GM23338 (cell line): ENCODE measurements at regions not wholly inside any gene's neighbourhood (a gene's known extent, or its start where the extent isn't known, plus 50 kb on each side); places are given as distances from the start of the nearest gene placed in this dataset.

Source experiments
- ATAC-seq: fragments of 200-7000 bp; cut with Tn5 transposase; 3 replicates; pipeline ENCODE4 v1.9.1; 2020
- DNase-seq: peaks from one replicate; pipeline ENCODE4 v3.0.0-alpha.2; 2015; ENCODE audit warnings: low spot score
- H2AFZ ChIP-seq: fragments of 200-600 bp; sonication (generic); 2 replicates; pipeline ENCODE4 v1.8.0; 2016; ENCODE audit warnings: antibody characterized with exemption, mild to moderate bottlenecking, moderate library complexity
- H3F3A ChIP-seq: fragments of 200-600 bp; sonication (generic); replicated peaks from 2 replicates; pipeline ENCODE4 v1.8.0; 2017; ENCODE audit warnings: antibody characterized with exemption, mixed run types, low read depth
- H3K27ac ChIP-seq: fragments of 200-600 bp; sonication (generic); 2 replicates; pipeline ENCODE4 v1.6.1; 2016; ENCODE audit warnings: low read depth
- H3K27me3 ChIP-seq: fragments of 200-600 bp; sonication (generic); 2 replicates; pipeline ENCODE4 v1.8.0; 2016; ENCODE audit warnings: mild to moderate bottlenecking, mixed run types, moderate library complexity; ENCODE audit not compliant: insufficient read depth
- H3K36me3 ChIP-seq: fragments of 200-600 bp; sonication (generic); 2 replicates; pipeline ENCODE4 v1.8.0; 2016; ENCODE audit warnings: mild to moderate bottlenecking; ENCODE audit not compliant: insufficient read depth
- H3K4me1 ChIP-seq: fragments of 200-600 bp; sonication (generic); 2 replicates; pipeline ENCODE4 v1.8.0; 2016; ENCODE audit warnings: mild to moderate bottlenecking, moderate library complexity; ENCODE audit not compliant: insufficient read depth
- H3K4me2 ChIP-seq: fragments of 200-600 bp; sonication (generic); 2 replicates; pipeline ENCODE4 v1.7.1; 2017; ENCODE audit warnings: mixed run types
- H3K4me3 ChIP-seq: fragments of 200-600 bp; sonication (generic); 2 replicates; pipeline ENCODE4 v1.6.1; 2016; ENCODE audit warnings: mixed run types
- H3K79me2 ChIP-seq: fragments of 200-600 bp; sonication (generic); replicated peaks from 2 replicates; pipeline ENCODE4 v1.8.0; 2017; ENCODE audit warnings: mild to moderate bottlenecking; ENCODE audit not compliant: insufficient read depth
- H3K9me2 ChIP-seq: fragments of 200-600 bp; sonication (generic); 2 replicates; pipeline ENCODE4 v1.8.0; 2017; ENCODE audit not compliant: insufficient read depth
- H4K20me1 ChIP-seq: fragments of 200-600 bp; sonication (generic); replicated peaks from 2 replicates; pipeline ENCODE4 v1.8.0; 2017; ENCODE audit warnings: mild to moderate bottlenecking; ENCODE audit not compliant: insufficient read depth
- H3K27ac Mint-ChIP-seq: 2 replicates; pipeline ENCODE4 v1.8.0; 2020; ENCODE audit warnings: inconsistent platforms, mild to moderate bottlenecking, moderate library complexity, mixed read lengths
- H3K27me3 Mint-ChIP-seq: 3 replicates; pipeline ENCODE4 v1.8.0; 2022; ENCODE audit warnings: low read depth, mild to moderate bottlenecking, moderate library complexity, mixed read lengths, inconsistent platforms; ENCODE audit not compliant: insufficient read depth, poor library complexity
- H3K36me3 Mint-ChIP-seq: 3 replicates; pipeline ENCODE4 v1.8.0; 2021; ENCODE audit warnings: low read depth, mild to moderate bottlenecking, inconsistent platforms, moderate library complexity, mixed read lengths
- H3K4me1 Mint-ChIP-seq: 3 replicates; pipeline ENCODE4 v1.8.0; 2020; ENCODE audit warnings: mild to moderate bottlenecking, inconsistent platforms, mixed read lengths
- H3K4me3 Mint-ChIP-seq: 3 replicates; pipeline ENCODE4 v1.8.0; 2021; ENCODE audit warnings: moderate library complexity, mild to moderate bottlenecking, inconsistent platforms, mixed read lengths
- H3K9me3 Mint-ChIP-seq: 3 replicates; pipeline ENCODE4 v1.8.0; 2020; ENCODE audit warnings: moderate library complexity, mild to moderate bottlenecking, inconsistent platforms, mixed read lengths
- CREB1 ChIP-seq: fragments of 250-450 bp; sonication (Bioruptor Pico); IDR thresholded peaks from 2 replicates; pipeline ENCODE4 v1.5.0; 2020; ENCODE audit warnings: low read depth, mild to moderate bottlenecking, moderate library complexity
- ETS1 ChIP-seq: IDR thresholded peaks from 2 replicates; pipeline ENCODE4 v1.6.1; 2016; ENCODE audit warnings: antibody characterized with exemption
- EZH2 ChIP-seq: fragments of 200-600 bp; sonication (generic); IDR thresholded peaks from one replicate; pipeline ENCODE4 v1.8.0; 2017; ENCODE audit warnings: antibody characterized with exemption, mild to moderate bottlenecking, low read depth; ENCODE audit not compliant: unreplicated experiment
- EZH2phosphoT487 ChIP-seq: fragments of 200-600 bp; sonication (generic); IDR thresholded peaks from one replicate; pipeline ENCODE4 v1.8.1; 2018; ENCODE audit warnings: antibody characterized with exemption; ENCODE audit not compliant: unreplicated experiment
- JUNB ChIP-seq: IDR thresholded peaks from one replicate; pipeline ENCODE4 v1.6.1; 2016; ENCODE audit warnings: antibody characterized with exemption; ENCODE audit not compliant: unreplicated experiment
- NANOG ChIP-seq: IDR thresholded peaks from 2 replicates; pipeline ENCODE4 v1.6.1; 2016; ENCODE audit warnings: antibody characterized with exemption, borderline replicate concordance
- POLR2AphosphoS5 ChIP-seq: IDR thresholded peaks from 2 replicates; pipeline ENCODE4 v1.6.1; 2016; ENCODE audit warnings: antibody characterized with exemption, low read depth
- REST ChIP-seq: IDR thresholded peaks from one replicate; pipeline ENCODE4 v1.6.1; 2018; ENCODE audit warnings: antibody characterized with exemption; ENCODE audit not compliant: unreplicated experiment
- STAT1 ChIP-seq: IDR thresholded peaks from one replicate; pipeline ENCODE4 v1.6.1; 2016; ENCODE audit warnings: antibody characterized with exemption; ENCODE audit not compliant: unreplicated experiment
- ZNF114 ChIP-seq: fragments of 250-450 bp; sonication (Bioruptor Pico); IDR thresholded peaks from 2 replicates; pipeline ENCODE4 v1.5.0; 2020; ENCODE audit warnings: mild to moderate bottlenecking, moderate library complexity
- ZNF331 ChIP-seq: fragments of 250-450 bp; sonication (Bioruptor Pico); IDR thresholded peaks from 2 replicates; pipeline ENCODE4 v1.5.0; 2020; ENCODE audit warnings: low read depth, mild to moderate bottlenecking, moderate library complexity
- ZNF462 ChIP-seq: fragments of 250-450 bp; sonication (Bioruptor Pico); IDR thresholded peaks from 2 replicates; pipeline ENCODE4 v1.5.0; 2020; ENCODE audit warnings: mild to moderate bottlenecking, moderate library complexity
- TF ChIP-seq, protein P1 (sequence below), 2 experiments: fragments of 200-600 bp in 1 of 2; sonication (generic) in 1 of 2; conservative IDR thresholded peaks; 2 replicates each; pipeline versions ENCODE4 v1.5.1 to v1.6.1; 2016 to 2017; ENCODE audit warnings: antibody characterized with exemption in 2 of 2, low read depth in 2 of 2, mild to moderate bottlenecking in 2 of 2, moderate library complexity in 1 of 2

- H4K20me1 ChIP-seq: no peaks in the 10 kb centered on the region
- TF ChIP-seq CREB1 (CRISPR knock-in tag) (no peak), NANOG (no peak), EZH2 (no peak), STAT1 (no peak), EZH2phosphoT487 (no peak), JUNB (no peak), ZNF462 (CRISPR knock-in tag) (no peak), ZNF331 (CRISPR knock-in tag) (no peak), ETS1 (no peak), POLR2AphosphoS5 (no peak), REST (no peak), ZNF114 (CRISPR knock-in tag) (no peak)
- TF ChIP-seq, protein P1, sequence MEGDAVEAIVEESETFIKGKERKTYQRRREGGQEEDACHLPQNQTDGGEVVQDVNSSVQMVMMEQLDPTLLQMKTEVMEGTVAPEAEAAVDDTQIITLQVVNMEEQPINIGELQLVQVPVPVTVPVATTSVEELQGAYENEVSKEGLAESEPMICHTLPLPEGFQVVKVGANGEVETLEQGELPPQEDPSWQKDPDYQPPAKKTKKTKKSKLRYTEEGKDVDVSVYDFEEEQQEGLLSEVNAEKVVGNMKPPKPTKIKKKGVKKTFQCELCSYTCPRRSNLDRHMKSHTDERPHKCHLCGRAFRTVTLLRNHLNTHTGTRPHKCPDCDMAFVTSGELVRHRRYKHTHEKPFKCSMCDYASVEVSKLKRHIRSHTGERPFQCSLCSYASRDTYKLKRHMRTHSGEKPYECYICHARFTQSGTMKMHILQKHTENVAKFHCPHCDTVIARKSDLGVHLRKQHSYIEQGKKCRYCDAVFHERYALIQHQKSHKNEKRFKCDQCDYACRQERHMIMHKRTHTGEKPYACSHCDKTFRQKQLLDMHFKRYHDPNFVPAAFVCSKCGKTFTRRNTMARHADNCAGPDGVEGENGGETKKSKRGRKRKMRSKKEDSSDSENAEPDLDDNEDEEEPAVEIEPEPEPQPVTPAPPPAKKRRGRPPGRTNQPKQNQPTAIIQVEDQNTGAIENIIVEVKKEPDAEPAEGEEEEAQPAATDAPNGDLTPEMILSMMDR (conservative IDR thresholded peaks at IDR 0.05; ENCODE audit: low read depth in 2 of 2): no peak
- no peaks in the 10 kb centered on the region for H3K36me3 ChIP-seq
- ATAC-seq (no peak), DNase-seq (no peak)
- H3K4me3 ChIP-seq: no peak overlapping the region
- no peaks in the 10 kb centered on the region for H3K36me3 Mint-ChIP-seq
- no peak overlapping the region for H3K4me3 Mint-ChIP-seq
- no peaks in the 10 kb centered on the region for H3K79me2 ChIP-seq
- H3F3A ChIP-seq: no peaks in the 10 kb centered on the region
- H3K9me2 ChIP-seq: no peaks in the 10 kb centered on the region
- H3K27me3 ChIP-seq: no peaks in the 10 kb centered on the region
- H3K4me1 Mint-ChIP-seq: no peaks in the 10 kb centered on the region
- H3K27me3 Mint-ChIP-seq: no peaks in the 10 kb centered on the region
- H2AFZ ChIP-seq: no peak overlapping the region
- H3K27ac ChIP-seq: no peak overlapping the region
- no peaks in the 10 kb centered on the region; the same call in 2 of the 3 replicates for H3K9me3 Mint-ChIP-seq
- no peaks in the 10 kb centered on the region for H3K4me1 ChIP-seq
- H3K4me2 ChIP-seq: no peak overlapping the region
- H3K27ac Mint-ChIP-seq: no peak overlapping the region
Observed at GRCh38 chr10:88174391-88174790, 311.0 kb downstream of the PTEN start.
